ENCODE measurements at regions not wholly inside any gene's neighbourhood (a gene's known extent, or its start where the extent isn't known, plus 50 kb on each side); places are given as distances from the start of the nearest gene placed in this dataset.

GRCh38 chr4:127081041-127081440 is 551.7 kb upstream of the INTU start:
- Histone ChIP-seq H3K79me2 (ENCODE audit: control insufficient read depth, insufficient read depth, low read length) (no peaks in the 10 kb centered on the region), H3K4me3 (no peak overlapping the region), H2AFZ (ENCODE audit: control insufficient read depth, low read depth, low read length) (no peak overlapping the region), H4K20me1 (ENCODE audit: control insufficient read depth, insufficient read depth) (no peaks in the 10 kb centered on the region), H3K9ac (ENCODE audit: control insufficient read depth, insufficient read depth, low read length) (no peak overlapping the region), H3K4me1 (ENCODE audit: control insufficient read depth, insufficient read depth, low read length) (no peaks in the 10 kb centered on the region), H3K27ac (ENCODE audit: control insufficient read depth, insufficient read depth) (no peak overlapping the region), H3K27me3 (replicated peaks in 1 of 2; ENCODE audit: control insufficient read depth in 2 of 2, insufficient read depth in 2 of 2, low read length in 1 of 2) (no peaks in the 10 kb centered on the region), H3K4me2 (ENCODE audit: control insufficient read depth, insufficient read depth) (no peak overlapping the region), H3K9me3 (replicated peaks; ENCODE audit: control insufficient read depth, insufficient read depth, low read length) (no peaks in the 10 kb centered on the region), H3K36me3 (ENCODE audit: control insufficient read depth in 2 of 2, insufficient read depth in 2 of 2, low read length in 1 of 2) (no peaks in the 10 kb centered on the region)
- CTCF ChIA-PET = no interaction called here
- in situ Hi-C loops (cut with MboI) (no loop called here), intact Hi-C loops (cut with micrococcal nuclease; ENCODE audit: unreplicated experiment) (no loop called here)
- 62% methylated on average over 1 of the region's 1 CpG for WGBS (ENCODE audit: insufficient coverage, insufficient replicate concordance, low lambda C conversion rate, missing lambda C conversion rate)
- no peak for ATAC-seq
- no peak for DNase-seq (ENCODE audit: low read depth, low spot score)
- no peak for FAIRE-seq
- SMC1A ChIA-PET (ENCODE audit: uncharacterized antibody, unreplicated experiment) = no interaction called here
- BruUV-seq (replicated peaks) = no TSS peak
- POLR2A ChIA-PET = interaction anchor here (0.7 kb wide), 1 partner anchor 23 kb away, joined by 3 read pairs; no protein-coding TSS in a partner anchor
- RAD21 ChIA-PET (ENCODE audit: unreplicated experiment) = no interaction called here
- no peak for TF ChIP-seq FOXK2 (IDR thresholded peaks at IDR 0.05)

- intact Hi-C loops (cut with micrococcal nuclease; ENCODE audit: unreplicated experiment) = no loop called here
- ATAC-seq (no peak), DNase-seq (ENCODE audit: low read depth, low spot score) (no peak), FAIRE-seq (no peak)
- no TSS peak for BruUV-seq (replicated peaks)
- ChIA-PET POLR2A (no interaction called here), RAD21 (ENCODE audit: unreplicated experiment) (no interaction called here), SMC1A (ENCODE audit: uncharacterized antibody, unreplicated experiment) (interaction anchor here (0.8 kb wide), 1 partner anchor 24 kb away, joined by 3 read pairs; no protein-coding TSS in a partner anchor), CTCF (no interaction called here)
- no peaks in the 10 kb centered on the region for H4K20me1 ChIP-seq (ENCODE audit: control insufficient read depth, insufficient read depth)
- no peak overlapping the region for H3K4me3 ChIP-seq
- WGBS (ENCODE audit: insufficient coverage, insufficient replicate concordance, low lambda C conversion rate, missing lambda C conversion rate) = 0% methylated on average over 1 of the region's 1 CpG
- in situ Hi-C loops (cut with MboI) = no loop called here
- TF ChIP-seq RAD21 (IDR thresholded peaks at IDR 0.05; ENCODE audit: insufficient read depth, low read depth, low read length) (no peak), NFXL1 (IDR thresholded peaks at IDR 0.05; ENCODE audit: borderline replicate concordance) (no peak), POLR2A (IDR thresholded peaks at IDR 0.05; ENCODE audit: low read depth, low read length) (no peak), SKIL (IDR thresholded peaks at IDR 0.05; ENCODE audit: low read depth, poor library complexity, severe bottlenecking) (no peak), TBL1XR1 (IDR thresholded peaks at IDR 0.05; ENCODE audit: low read depth, low read length) (no peak), KAT2A (conservative IDR thresholded peaks at IDR 0.05; ENCODE audit: control insufficient read depth, low read depth, low read length) (no peak), CTCF (IDR thresholded peaks at IDR 0.05 in 2 of 3, conservative IDR thresholded peaks at IDR 0.05 in 1 of 3; ENCODE audit: control insufficient read depth in 2 of 3, extremely low read depth in 1 of 3, insufficient read depth in 1 of 3, low read depth in 3 of 3, low read length in 3 of 3) (no peak), SUZ12 (IDR thresholded peaks at IDR 0.05; ENCODE audit: unreplicated experiment) (no peak), USF2 (IDR thresholded peaks at IDR 0.05; ENCODE audit: borderline replicate concordance, low read depth, low read length) (no peak)
- H3K9me3 ChIP-seq (replicated peaks; ENCODE audit: control insufficient read depth, insufficient read depth, low read length) = no peaks in the 10 kb centered on the region; the same call in 2 of the 3 replicates
- no peak overlapping the region for H3K27ac ChIP-seq (ENCODE audit: control insufficient read depth, insufficient read depth)
- H3K4me2 ChIP-seq (ENCODE audit: control insufficient read depth, insufficient read depth) = no peak overlapping the region
- H3K27me3 ChIP-seq (replicated peaks in 1 of 2; ENCODE audit: control insufficient read depth in 2 of 2, insufficient read depth in 2 of 2, low read length in 1 of 2) = no peaks in the 10 kb centered on the region
- no peak overlapping the region for H2AFZ ChIP-seq (ENCODE audit: control insufficient read depth, low read depth, low read length)
- H3K4me1 ChIP-seq (ENCODE audit: control insufficient read depth, insufficient read depth, low read length) = no peaks in the 10 kb centered on the region
- H3K79me2 ChIP-seq (ENCODE audit: control insufficient read depth, insufficient read depth, low read length) = no peaks in the 10 kb centered on the region
- no peak overlapping the region for H3K9ac ChIP-seq (ENCODE audit: control insufficient read depth, insufficient read depth, low read length)
- H3K36me3 ChIP-seq (ENCODE audit: control insufficient read depth in 2 of 2, insufficient read depth in 2 of 2, low read length in 1 of 2) = no peaks in the 10 kb centered on the region
These were observed 549.8 kb upstream of the INTU start for GRCh38 chr4:127082986-127083385.
